ENCODE measurements at regions not wholly inside any gene's neighbourhood (a gene's known extent, or its start where the extent isn't known, plus 50 kb on each side); places are given as distances from the start of the nearest gene placed in this dataset.

DNA sequence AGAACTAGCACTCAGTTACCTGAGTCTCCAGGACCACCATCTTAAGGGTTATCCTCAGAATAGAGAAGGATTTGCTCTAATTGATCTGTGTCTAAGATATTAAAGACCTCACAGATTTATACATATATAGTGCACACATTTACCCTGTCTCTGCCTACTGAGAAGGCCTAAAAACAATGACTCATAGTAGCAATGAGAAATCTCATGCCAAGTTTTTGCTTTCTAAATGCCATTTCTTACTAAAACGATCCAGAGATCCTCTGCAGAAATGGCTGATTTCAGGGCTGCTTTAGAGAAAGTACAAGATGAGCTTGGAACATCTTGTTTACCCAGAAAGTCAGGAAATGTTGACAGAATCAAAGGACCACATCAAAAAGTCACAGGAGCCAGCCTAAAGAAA is 79.1 kb upstream of the INPP4B start:
- no peak for DNase-seq (ENCODE audit: low read depth in 6 of 9, low spot score in 9 of 9)
- WGBS, result 43% methylated on average over 1 of the region's 1 CpG
- no peaks in the 10 kb centered on the region for H3K9me3 ChIP-seq (ENCODE audit: control insufficient read depth in 2 of 2, insufficient read depth in 1 of 2, low read length in 1 of 2)
- H3K36me3 ChIP-seq (ENCODE audit: control insufficient read depth in 2 of 2, insufficient read depth in 2 of 2, low read length in 1 of 2), result no peaks in the 10 kb centered on the region
- H3K4me3 ChIP-seq (ENCODE audit: low read length in 2 of 2), result no peak overlapping the region
- no peaks in the 10 kb centered on the region for H3K27me3 ChIP-seq (ENCODE audit: control insufficient read depth in 2 of 2, insufficient read depth in 1 of 2, low read length in 1 of 2)
- H3K4me1 ChIP-seq (ENCODE audit: control insufficient read depth in 2 of 2, insufficient read depth in 2 of 2, low read length in 2 of 2), result no peaks in the 10 kb centered on the region
- H3K27ac ChIP-seq (ENCODE audit: low read depth in 1 of 2, low read length in 1 of 2), result no peak overlapping the region

- H3K36me3 ChIP-seq (ENCODE audit: control insufficient read depth in 2 of 2, insufficient read depth in 2 of 2, low read length in 1 of 2), result no peaks in the 10 kb centered on the region
- no peak overlapping the region for H3K27ac ChIP-seq (ENCODE audit: low read depth in 1 of 2, low read length in 1 of 2)
- no peak overlapping the region for H3K4me3 ChIP-seq (ENCODE audit: low read length in 2 of 2)
- no peaks in the 10 kb centered on the region for H3K9me3 ChIP-seq (ENCODE audit: control insufficient read depth in 2 of 2, insufficient read depth in 1 of 2, low read length in 1 of 2)
- H3K27me3 ChIP-seq (ENCODE audit: control insufficient read depth in 2 of 2, insufficient read depth in 1 of 2, low read length in 1 of 2), result no peaks in the 10 kb centered on the region
- WGBS, result 88% methylated on average over 1 of the region's 1 CpG
- DNase-seq (ENCODE audit: low read depth in 6 of 9, low spot score in 9 of 9), result no peak
- H3K4me1 ChIP-seq (ENCODE audit: control insufficient read depth in 2 of 2, insufficient read depth in 2 of 2, low read length in 2 of 2), result no peaks in the 10 kb centered on the region
Observed at GRCh38 chr4:142927721-142928120, 81.6 kb upstream of the INPP4B start.

DNA sequence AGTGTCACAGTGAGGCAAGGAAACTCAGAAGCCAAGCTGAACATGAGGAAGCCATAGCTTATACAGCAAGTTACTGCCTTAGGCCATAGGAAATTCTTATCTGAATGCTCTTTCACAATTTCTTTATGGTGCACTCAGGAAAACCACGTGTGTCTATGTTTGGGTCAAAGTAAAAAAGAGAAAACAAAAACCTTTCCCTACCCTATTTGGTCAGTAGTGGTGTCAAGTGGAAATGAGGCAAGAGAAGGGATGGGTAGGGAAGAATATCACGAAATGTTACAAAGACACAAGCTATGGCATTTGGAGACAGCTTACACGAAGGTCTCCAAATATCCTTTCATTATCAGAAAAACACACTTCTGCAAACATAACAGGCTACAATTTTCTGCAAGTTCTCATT is 83.4 kb upstream of the INPP4B start:
- no peak overlapping the region for H3K27ac ChIP-seq (ENCODE audit: low read depth in 1 of 2, low read length in 1 of 2)
- no peaks in the 10 kb centered on the region for H3K36me3 ChIP-seq (ENCODE audit: control insufficient read depth in 2 of 2, insufficient read depth in 2 of 2, low read length in 1 of 2)
- no peaks in the 10 kb centered on the region for H3K4me1 ChIP-seq (ENCODE audit: control insufficient read depth in 2 of 2, insufficient read depth in 2 of 2, low read length in 2 of 2)
- 86% methylated on average over 3 of the region's 3 CpGs for WGBS
- DNase-seq (ENCODE audit: low read depth in 6 of 9, low spot score in 9 of 9), result no peak
- H3K9me3 ChIP-seq (ENCODE audit: control insufficient read depth in 2 of 2, insufficient read depth in 1 of 2, low read length in 1 of 2), result no peaks in the 10 kb centered on the region
- H3K27me3 ChIP-seq (ENCODE audit: control insufficient read depth in 2 of 2, insufficient read depth in 1 of 2, low read length in 1 of 2), result no peaks in the 10 kb centered on the region
- no peak overlapping the region for H3K4me3 ChIP-seq (ENCODE audit: low read length in 2 of 2)

DNA sequence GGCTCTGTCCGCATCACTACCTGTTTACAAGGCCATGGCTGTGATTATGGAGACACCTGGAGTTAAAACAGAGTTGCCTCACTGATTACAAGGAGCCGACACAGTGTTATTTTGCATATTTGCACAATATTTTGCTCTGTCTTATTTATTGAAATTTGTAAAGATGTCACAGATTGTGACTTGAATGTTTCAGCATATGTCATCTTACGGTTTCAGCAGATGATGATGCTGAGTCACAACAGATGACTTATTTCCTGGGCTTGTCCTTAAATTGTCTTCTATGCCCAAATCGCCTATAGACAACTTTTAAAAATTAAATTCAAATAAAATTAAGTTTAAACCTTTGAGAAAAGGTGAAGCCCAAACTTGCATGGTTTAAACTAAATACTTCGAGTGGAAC is 87.1 kb upstream of the INPP4B start:
- Histone ChIP-seq H3K9me3 (ENCODE audit: control insufficient read depth in 2 of 2, insufficient read depth in 1 of 2, low read length in 1 of 2) (no peaks in the 10 kb centered on the region), H3K4me1 (ENCODE audit: control insufficient read depth in 2 of 2, insufficient read depth in 2 of 2, low read length in 2 of 2) (no peaks in the 10 kb centered on the region), H3K36me3 (ENCODE audit: control insufficient read depth in 2 of 2, insufficient read depth in 2 of 2, low read length in 1 of 2) (no peaks in the 10 kb centered on the region), H3K27me3 (ENCODE audit: control insufficient read depth in 2 of 2, insufficient read depth in 1 of 2, low read length in 1 of 2) (no peaks in the 10 kb centered on the region), H3K27ac (ENCODE audit: low read depth in 1 of 2, low read length in 1 of 2) (no peak overlapping the region), H3K4me3 (ENCODE audit: low read length in 2 of 2) (no peak overlapping the region)
- 95% methylated on average over 5 of the region's 5 CpGs for WGBS
- no peak for DNase-seq (ENCODE audit: low read depth in 6 of 9, low spot score in 9 of 9)

DNA sequence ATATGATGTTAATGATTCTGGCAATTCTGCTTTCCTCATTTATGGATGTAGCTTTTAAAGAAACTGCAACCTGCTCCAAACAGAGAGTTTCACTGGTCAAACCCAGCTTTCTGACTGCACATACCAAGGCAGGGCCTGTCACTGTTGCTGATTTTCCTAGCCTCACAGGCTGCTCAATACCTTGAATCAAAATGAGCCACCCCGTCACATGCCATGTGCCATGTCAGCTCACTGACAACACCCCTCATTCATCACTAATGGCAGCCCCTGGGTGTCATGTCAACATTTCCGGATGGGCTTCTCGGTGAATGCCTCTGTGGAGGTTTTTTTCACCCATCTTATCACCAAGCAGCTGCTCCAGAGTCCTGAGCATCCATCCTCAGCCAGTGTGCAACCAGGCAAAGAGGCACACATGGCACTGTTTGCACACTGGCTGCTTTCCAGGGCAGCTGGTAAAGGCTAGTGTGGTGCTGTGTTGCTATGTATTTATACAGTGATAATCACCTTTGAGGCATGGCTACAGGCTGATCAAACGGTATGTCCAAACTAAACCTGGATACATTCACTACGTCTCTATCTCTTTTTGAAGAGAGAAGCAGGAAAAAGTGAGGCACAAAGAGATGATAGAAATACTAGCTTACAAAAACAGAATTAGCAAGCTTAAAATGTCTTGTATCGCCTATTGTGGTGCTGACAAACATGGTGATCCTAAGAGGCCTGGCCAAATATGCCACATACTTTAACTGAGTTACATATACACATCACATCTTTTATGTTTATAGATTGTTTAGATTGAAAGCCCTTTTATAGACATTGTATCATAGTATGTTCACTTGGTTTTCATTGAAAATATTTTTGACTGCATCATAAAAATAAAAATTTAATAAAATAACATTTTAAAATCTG is 94.6 kb upstream of the INPP4B start:
- no peak for DNase-seq (ENCODE audit: low read depth in 6 of 9, low spot score in 9 of 9)
- Histone ChIP-seq H3K9me3 (ENCODE audit: control insufficient read depth in 2 of 2, insufficient read depth in 1 of 2, low read length in 1 of 2) (no peaks in the 10 kb centered on the region), H3K36me3 (ENCODE audit: control insufficient read depth in 2 of 2, insufficient read depth in 2 of 2, low read length in 1 of 2) (no peaks in the 10 kb centered on the region), H3K4me1 (ENCODE audit: control insufficient read depth in 2 of 2, insufficient read depth in 2 of 2, low read length in 2 of 2) (no peaks in the 10 kb centered on the region), H3K27ac (ENCODE audit: low read depth in 1 of 2, low read length in 1 of 2) (no peak overlapping the region), H3K4me3 (ENCODE audit: low read length in 2 of 2) (no peak overlapping the region), H3K27me3 (ENCODE audit: control insufficient read depth in 2 of 2, insufficient read depth in 1 of 2, low read length in 1 of 2) (no peaks in the 10 kb centered on the region)
- WGBS, result 97% methylated on average over 6 of the region's 6 CpGs

DNA sequence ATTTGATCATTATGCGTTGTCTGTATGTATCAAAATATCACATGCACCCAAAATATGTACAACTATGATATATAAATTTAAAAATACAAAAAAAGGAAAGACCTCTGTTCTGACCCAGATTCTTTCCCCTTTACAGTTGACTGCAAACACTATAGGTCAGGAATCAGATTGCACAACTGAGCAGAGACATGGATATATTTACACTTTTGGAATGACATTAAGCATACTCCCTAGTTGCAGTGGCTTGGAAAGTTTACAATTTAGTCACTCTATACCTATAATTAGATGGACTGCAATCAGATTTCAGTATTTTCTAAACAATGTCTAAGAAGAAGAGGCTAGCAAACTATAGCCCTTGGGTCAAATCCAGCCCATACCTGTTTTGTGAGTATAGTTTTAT is 98.5 kb upstream of the INPP4B start:
- Histone ChIP-seq H3K36me3 (ENCODE audit: control insufficient read depth in 2 of 2, insufficient read depth in 2 of 2, low read length in 1 of 2) (no peaks in the 10 kb centered on the region), H3K27me3 (ENCODE audit: control insufficient read depth in 2 of 2, insufficient read depth in 1 of 2, low read length in 1 of 2) (no peaks in the 10 kb centered on the region), H3K9me3 (ENCODE audit: control insufficient read depth in 2 of 2, insufficient read depth in 1 of 2, low read length in 1 of 2) (no peaks in the 10 kb centered on the region), H3K4me3 (ENCODE audit: low read length in 2 of 2) (no peak overlapping the region), H3K27ac (ENCODE audit: low read depth in 1 of 2, low read length in 1 of 2) (no peak overlapping the region), H3K4me1 (ENCODE audit: control insufficient read depth in 2 of 2, insufficient read depth in 2 of 2, low read length in 2 of 2) (no peaks in the 10 kb centered on the region)
- 95% methylated on average over 1 of the region's 1 CpG for WGBS
- DNase-seq (ENCODE audit: low read depth in 6 of 9, low spot score in 9 of 9), result no peak

GRCh38 chr4:142952821-142953580 is 106.9 kb upstream of the INPP4B start:
- Histone ChIP-seq H3K9me3 (ENCODE audit: control insufficient read depth in 2 of 2, insufficient read depth in 1 of 2, low read length in 1 of 2) (no peaks in the 10 kb centered on the region), H3K27ac (ENCODE audit: low read depth in 1 of 2, low read length in 1 of 2) (no peak overlapping the region), H3K36me3 (ENCODE audit: control insufficient read depth in 2 of 2, insufficient read depth in 2 of 2, low read length in 1 of 2) (no peaks in the 10 kb centered on the region), H3K4me3 (ENCODE audit: low read length in 2 of 2) (no peak overlapping the region), H3K27me3 (ENCODE audit: control insufficient read depth in 2 of 2, insufficient read depth in 1 of 2, low read length in 1 of 2) (no peaks in the 10 kb centered on the region), H3K4me1 (ENCODE audit: control insufficient read depth in 2 of 2, insufficient read depth in 2 of 2, low read length in 2 of 2) (no peaks in the 10 kb centered on the region)
- 94% methylated on average over 5 of the region's 5 CpGs for WGBS
- DNase-seq (ENCODE audit: low read depth in 6 of 9, low spot score in 9 of 9), result no peak

GRCh38 chr4:142954415-142954814 is 108.3 kb upstream of the INPP4B start:
- no peak for DNase-seq (ENCODE audit: low read depth in 6 of 9, low spot score in 9 of 9)
- no peaks in the 10 kb centered on the region for H3K27me3 ChIP-seq (ENCODE audit: control insufficient read depth in 2 of 2, insufficient read depth in 1 of 2, low read length in 1 of 2)
- no peaks in the 10 kb centered on the region for H3K4me1 ChIP-seq (ENCODE audit: control insufficient read depth in 2 of 2, insufficient read depth in 2 of 2, low read length in 2 of 2)
- H3K36me3 ChIP-seq (ENCODE audit: control insufficient read depth in 2 of 2, insufficient read depth in 2 of 2, low read length in 1 of 2), result no peaks in the 10 kb centered on the region
- no peak overlapping the region for H3K27ac ChIP-seq (ENCODE audit: low read depth in 1 of 2, low read length in 1 of 2)
- H3K4me3 ChIP-seq (ENCODE audit: low read length in 2 of 2), result no peak overlapping the region
- no peaks in the 10 kb centered on the region for H3K9me3 ChIP-seq (ENCODE audit: control insufficient read depth in 2 of 2, insufficient read depth in 1 of 2, low read length in 1 of 2)
- WGBS, result 98% methylated on average over 16 of the region's 16 CpGs

DNA sequence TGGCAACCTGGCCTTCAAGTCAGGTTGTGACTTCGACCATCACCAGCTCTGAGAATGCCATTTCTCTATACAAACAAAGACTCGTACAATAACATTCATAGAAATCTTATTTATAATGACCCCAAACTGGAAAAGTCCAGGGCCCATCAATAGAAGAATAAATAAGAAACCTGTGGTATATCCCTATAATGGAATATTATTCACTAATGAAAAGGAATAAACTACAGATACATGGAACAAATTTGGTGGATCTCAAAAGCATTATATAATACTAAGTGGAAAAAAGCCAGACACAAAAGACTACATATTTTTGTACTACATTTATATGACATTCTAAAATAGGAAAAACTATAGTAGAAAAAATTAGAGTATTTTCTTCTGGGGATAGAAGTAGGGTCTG is 109.4 kb upstream of the INPP4B start:
- 96% methylated on average over 2 of the region's 2 CpGs for WGBS
- no peaks in the 10 kb centered on the region for H3K36me3 ChIP-seq (ENCODE audit: control insufficient read depth in 2 of 2, insufficient read depth in 2 of 2, low read length in 1 of 2)
- no peaks in the 10 kb centered on the region for H3K4me1 ChIP-seq (ENCODE audit: control insufficient read depth in 2 of 2, insufficient read depth in 2 of 2, low read length in 2 of 2)
- DNase-seq (ENCODE audit: low read depth in 6 of 9, low spot score in 9 of 9), result no peak
- no peak overlapping the region for H3K4me3 ChIP-seq (ENCODE audit: low read length in 2 of 2)
- no peaks in the 10 kb centered on the region for H3K27me3 ChIP-seq (ENCODE audit: control insufficient read depth in 2 of 2, insufficient read depth in 1 of 2, low read length in 1 of 2)
- no peak overlapping the region for H3K27ac ChIP-seq (ENCODE audit: low read depth in 1 of 2, low read length in 1 of 2)
- no peaks in the 10 kb centered on the region for H3K9me3 ChIP-seq (ENCODE audit: control insufficient read depth in 2 of 2, insufficient read depth in 1 of 2, low read length in 1 of 2)
